ENCODE measurements at regions not wholly inside any gene's neighbourhood (a gene's known extent, or its start where the extent isn't known, plus 50 kb on each side); places are given as distances from the start of the nearest gene placed in this dataset.
"Not testable (repeated sequence)": the region's sequence is repeated elsewhere in the genome, so short reads cannot be mapped to it uniquely, and the experiment has no call there.

DNA sequence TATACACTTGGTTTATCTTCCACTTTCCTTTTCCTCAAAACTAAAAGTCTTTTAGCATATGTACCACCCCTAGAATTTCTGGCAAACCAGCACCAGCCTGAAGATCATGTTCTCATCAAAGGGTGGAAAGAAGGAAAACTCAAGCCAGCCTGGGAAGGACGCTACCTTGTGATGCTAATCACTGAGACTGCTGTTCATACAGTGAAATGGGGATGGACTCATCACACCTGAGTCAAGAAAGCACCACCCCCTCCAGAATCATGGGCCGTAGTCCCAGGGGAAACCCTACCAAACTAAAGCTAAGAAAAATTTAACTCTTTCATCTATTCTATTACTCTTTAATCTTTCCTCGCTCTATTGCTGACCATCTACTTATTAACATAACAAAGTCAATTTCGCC is 595.9 kb upstream of the AADAT start:
- TF ChIP-seq, protein P1, sequence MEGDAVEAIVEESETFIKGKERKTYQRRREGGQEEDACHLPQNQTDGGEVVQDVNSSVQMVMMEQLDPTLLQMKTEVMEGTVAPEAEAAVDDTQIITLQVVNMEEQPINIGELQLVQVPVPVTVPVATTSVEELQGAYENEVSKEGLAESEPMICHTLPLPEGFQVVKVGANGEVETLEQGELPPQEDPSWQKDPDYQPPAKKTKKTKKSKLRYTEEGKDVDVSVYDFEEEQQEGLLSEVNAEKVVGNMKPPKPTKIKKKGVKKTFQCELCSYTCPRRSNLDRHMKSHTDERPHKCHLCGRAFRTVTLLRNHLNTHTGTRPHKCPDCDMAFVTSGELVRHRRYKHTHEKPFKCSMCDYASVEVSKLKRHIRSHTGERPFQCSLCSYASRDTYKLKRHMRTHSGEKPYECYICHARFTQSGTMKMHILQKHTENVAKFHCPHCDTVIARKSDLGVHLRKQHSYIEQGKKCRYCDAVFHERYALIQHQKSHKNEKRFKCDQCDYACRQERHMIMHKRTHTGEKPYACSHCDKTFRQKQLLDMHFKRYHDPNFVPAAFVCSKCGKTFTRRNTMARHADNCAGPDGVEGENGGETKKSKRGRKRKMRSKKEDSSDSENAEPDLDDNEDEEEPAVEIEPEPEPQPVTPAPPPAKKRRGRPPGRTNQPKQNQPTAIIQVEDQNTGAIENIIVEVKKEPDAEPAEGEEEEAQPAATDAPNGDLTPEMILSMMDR (IDR thresholded peaks at IDR 0.05) = not testable (repeated sequence)
- not testable (repeated sequence) for TF ChIP-seq POLR2A (IDR thresholded peaks at IDR 0.05)

Data from gastroesophageal sphincter (tissue), 3 donors.